Trophoblast cell (in vitro differentiated cells and primary cell): ENCODE measurements at regions not wholly inside any gene's neighbourhood (a gene's known extent, or its start where the extent isn't known, plus 50 kb on each side); places are given as distances from the start of the nearest gene placed in this dataset.
A peak's percentile ranks its signal among the peaks of the same experiment; 100 is the strongest.

Experiments
- DNase-seq, 2 donors: peaks; one replicate each; pipeline ENCODE4 v3.0.0-alpha.2; 2016
- H2AFZ ChIP-seq: 2 replicates; pipeline ENCODE4 v1.6.1; 2013; ENCODE audit warnings: low read length, moderate library complexity, mild to moderate bottlenecking; ENCODE audit not compliant: insufficient read depth, poor library complexity
- H2AK5ac ChIP-seq: 2 replicates; pipeline ENCODE4 v1.6.1; 2013; ENCODE audit warnings: mild to moderate bottlenecking, low read length
- H2BK120ac ChIP-seq: 2 replicates; pipeline ENCODE4 v1.6.1; 2013; ENCODE audit warnings: low read length, mild to moderate bottlenecking, moderate library complexity; ENCODE audit not compliant: insufficient read depth, poor library complexity
- H2BK12ac ChIP-seq: 2 replicates; pipeline ENCODE4 v1.6.1; 2013; ENCODE audit warnings: mild to moderate bottlenecking, low read length, moderate library complexity
- H2BK5ac ChIP-seq: 2 replicates; pipeline ENCODE4 v1.6.1; 2013; ENCODE audit warnings: low read length, low read depth, moderate library complexity, mild to moderate bottlenecking; ENCODE audit not compliant: poor library complexity
- H3K14ac ChIP-seq: 2 replicates; pipeline ENCODE4 v1.6.1; 2013; ENCODE audit warnings: mild to moderate bottlenecking, low read length
- H3K18ac ChIP-seq: 2 replicates; pipeline ENCODE4 v1.6.1; 2013; ENCODE audit warnings: mild to moderate bottlenecking, low read length
- H3K23ac ChIP-seq: 2 replicates; pipeline ENCODE4 v1.6.1; 2013; ENCODE audit warnings: low read length
- H3K27ac ChIP-seq: 2 replicates; pipeline ENCODE4 v1.5.1; 2013; ENCODE audit warnings: low read depth, mild to moderate bottlenecking, inconsistent platforms, low read length, moderate library complexity
- H3K27me3 ChIP-seq: 2 replicates; pipeline ENCODE4 v1.6.1; 2013; ENCODE audit warnings: inconsistent platforms, mild to moderate bottlenecking, low read length, moderate library complexity; ENCODE audit not compliant: insufficient read depth
- H3K36me3 ChIP-seq, 2 experiments: 1 replicate in 1 of 2; 2 replicates in 1 of 2; pipeline ENCODE4 v1.6.1; 2013; ENCODE audit warnings: low read length in 2 of 2, mild to moderate bottlenecking in 2 of 2, moderate library complexity in 1 of 2; ENCODE audit not compliant: insufficient read depth in 2 of 2, control insufficient read depth in 1 of 2
- H3K4ac ChIP-seq: 2 replicates; pipeline ENCODE4 v1.6.1; 2013; ENCODE audit warnings: low read depth, mild to moderate bottlenecking, low read length, moderate library complexity
- H3K4me1 ChIP-seq, 2 experiments: 1 replicate in 1 of 2; 2 replicates in 1 of 2; pipeline ENCODE4 v1.6.1; 2013; ENCODE audit warnings: low read length in 2 of 2, mild to moderate bottlenecking in 2 of 2, moderate library complexity in 1 of 2; ENCODE audit not compliant: insufficient read depth in 2 of 2, control insufficient read depth in 1 of 2
- H3K4me2 ChIP-seq: 2 replicates; pipeline ENCODE4 v1.6.1; 2013; ENCODE audit warnings: inconsistent platforms, mild to moderate bottlenecking, low read length, moderate library complexity
- H3K4me3 ChIP-seq: 2 replicates; pipeline ENCODE4 v1.5.1; 2013; ENCODE audit warnings: mild to moderate bottlenecking, low read depth, low read length, inconsistent platforms
- H3K79me1 ChIP-seq: one replicate; pipeline ENCODE4 v1.6.1; 2013; ENCODE audit warnings: low read length
- H3K79me2 ChIP-seq: 2 replicates; pipeline ENCODE4 v1.6.1; 2013; ENCODE audit warnings: low read length, mild to moderate bottlenecking; ENCODE audit not compliant: control insufficient read depth, insufficient read depth, poor library complexity
- H3K9ac ChIP-seq: 2 replicates; pipeline ENCODE4 v1.6.1; 2013; ENCODE audit warnings: mild to moderate bottlenecking, low read length
- H3K9me3 ChIP-seq: 2 replicates; pipeline ENCODE4 v1.6.1; 2013; ENCODE audit warnings: low read depth, mild to moderate bottlenecking, control low read depth, inconsistent platforms, low read length; ENCODE audit not compliant: insufficient read depth
- H4K12ac ChIP-seq: 2 replicates; pipeline ENCODE4 v1.6.1; 2013; ENCODE audit warnings: low read depth, mild to moderate bottlenecking, low read length, moderate library complexity
- H4K8ac ChIP-seq: 2 replicates; pipeline ENCODE4 v1.6.1; 2013; ENCODE audit warnings: low read depth, mild to moderate bottlenecking, low read length, moderate library complexity
- H4K91ac ChIP-seq: one replicate; pipeline ENCODE4 v1.6.1; 2013; ENCODE audit warnings: low read depth, mild to moderate bottlenecking, low read length, moderate library complexity
- WGBS: extraction: QIAGEN DNeasy Blood & Tissue Kit; methylation state at CpG from one replicate; pipeline ENCODE4 v1.1.7; 2013; ENCODE audit warnings: missing lambda C conversion rate; ENCODE audit not compliant: insufficient read length, insufficient coverage; ENCODE audit errors: extremely low coverage; 5-methylcytosine and 5-hydroxymethylcytosine counted together

GRCh38 chr1:232705815-232706575 lies 76.1 kb upstream of the SIPA1L2 start:
- Histone ChIP-seq H3K23ac (no peak overlapping the region), H2BK120ac (peak overlapping the region; percentile 68), H3K36me3 (no peaks in the 10 kb centered on the region), H3K4ac (no peak overlapping the region), H3K27me3 (no peaks in the 10 kb centered on the region), H3K79me2 (no peaks in the 10 kb centered on the region), H2BK5ac (no peak overlapping the region), H3K18ac (no peak overlapping the region), H3K79me1 (peaks cover 6% of the 10 kb centered on the region), H3K27ac (no peak overlapping the region), H3K4me2 (no peak overlapping the region), H3K4me1 (peaks cover 7 to 18% of the 10 kb centered on the region in 2 experiments), H2AFZ (no peak overlapping the region), H3K9me3 (peaks cover 2% of the 10 kb centered on the region), H2BK12ac (peak overlapping the region; percentile 87), H2AK5ac (peak overlapping the region; percentile 82), H3K9ac (no peak overlapping the region), H3K4me3 (no peak overlapping the region), H4K8ac (no peak overlapping the region), H3K14ac (peak overlapping the region; percentile 40), H4K91ac (peak overlapping the region; percentile 46), H4K12ac (no peak overlapping the region)
- no CpG with 5 or more reads among the region's 7 CpGs for WGBS
- DNase-seq, result no peak

- no peak overlapping the region for H3K27ac ChIP-seq
- no peaks in the 10 kb centered on the region for H3K79me2 ChIP-seq
- H2BK5ac ChIP-seq, result no peak overlapping the region
- no peak overlapping the region for H3K4me3 ChIP-seq
- no peak overlapping the region for H2BK120ac ChIP-seq
- no peak overlapping the region for H3K14ac ChIP-seq
- H3K36me3 ChIP-seq, result no peaks in the 10 kb centered on the region
- H3K4me1 ChIP-seq, result peaks cover 7 to 18% of the 10 kb centered on the region in 2 experiments
- no peak overlapping the region for H2AK5ac ChIP-seq
- H3K9ac ChIP-seq, result no peak overlapping the region
- H4K91ac ChIP-seq, result no peak overlapping the region
- H3K4me2 ChIP-seq, result no peak overlapping the region
- no peaks in the 10 kb centered on the region for H3K27me3 ChIP-seq
- no peaks in the 10 kb centered on the region for H3K9me3 ChIP-seq
- peaks cover 6% of the 10 kb centered on the region for H3K79me1 ChIP-seq
- H3K23ac ChIP-seq, result no peak overlapping the region
- H3K4ac ChIP-seq, result no peak overlapping the region
- WGBS, result no CpG with 5 or more reads among the region's 2 CpGs
- no peak overlapping the region for H2AFZ ChIP-seq
- no peak for DNase-seq
- no peak overlapping the region for H2BK12ac ChIP-seq
- H4K8ac ChIP-seq, result no peak overlapping the region
- H4K12ac ChIP-seq, result no peak overlapping the region
- no peak overlapping the region for H3K18ac ChIP-seq
Measured at GRCh38 chr1:232707142-232707541, 77.2 kb upstream of the SIPA1L2 start.

- H2AK5ac ChIP-seq, result no peak overlapping the region
- WGBS, result no CpG with 5 or more reads among the region's 5 CpGs
- H3K23ac ChIP-seq, result no peak overlapping the region
- no peak overlapping the region for H3K4me3 ChIP-seq
- no peak for DNase-seq
- H4K91ac ChIP-seq, result no peak overlapping the region
- no peak overlapping the region for H3K9ac ChIP-seq
- H3K79me2 ChIP-seq, result no peaks in the 10 kb centered on the region
- peak overlapping the region; percentile 43 for H2BK12ac ChIP-seq
- peak overlapping the region; percentile 32 for H3K4me2 ChIP-seq
- no peak overlapping the region for H3K18ac ChIP-seq
- H4K8ac ChIP-seq, result no peak overlapping the region
- H2BK5ac ChIP-seq, result no peak overlapping the region
- H3K27me3 ChIP-seq, result no peaks in the 10 kb centered on the region
- H3K9me3 ChIP-seq, result no peaks in the 10 kb centered on the region
- no peak overlapping the region for H3K27ac ChIP-seq
- no peak overlapping the region for H3K14ac ChIP-seq
- no peak overlapping the region for H4K12ac ChIP-seq
- no peak overlapping the region for H2BK120ac ChIP-seq
- H3K79me1 ChIP-seq, result peaks cover 3% of the 10 kb centered on the region
- H3K36me3 ChIP-seq, result no peaks in the 10 kb centered on the region
- H3K4ac ChIP-seq, result no peak overlapping the region
- H3K4me1 ChIP-seq, result peaks cover 3 to 10% of the 10 kb centered on the region in 2 experiments
- no peak overlapping the region for H2AFZ ChIP-seq
Measured at GRCh38 chr1:232709386-232709785, 79.5 kb upstream of the SIPA1L2 start.

GRCh38 chr1:232711996-232712395 lies 82.1 kb upstream of the SIPA1L2 start:
- Histone ChIP-seq H3K23ac (no peak overlapping the region), H3K18ac (no peak overlapping the region), H3K79me1 (no peaks in the 10 kb centered on the region), H3K36me3 (no peaks in the 10 kb centered on the region), H2AK5ac (no peak overlapping the region), H3K14ac (no peak overlapping the region), H3K27me3 (no peaks in the 10 kb centered on the region), H4K91ac (no peak overlapping the region), H2BK12ac (no peak overlapping the region), H3K27ac (no peak overlapping the region), H3K4me2 (no peak overlapping the region), H4K12ac (no peak overlapping the region), H2BK5ac (no peak overlapping the region), H3K4ac (no peak overlapping the region), H3K9ac (no peak overlapping the region), H3K4me1 (peaks cover 2 to 4% of the 10 kb centered on the region in 2 experiments), H3K4me3 (no peak overlapping the region), H3K9me3 (no peaks in the 10 kb centered on the region), H2AFZ (no peak overlapping the region), H3K79me2 (no peaks in the 10 kb centered on the region), H2BK120ac (no peak overlapping the region), H4K8ac (no peak overlapping the region)
- WGBS, result no CpG with 5 or more reads among the region's 6 CpGs
- no peak for DNase-seq
